ENCODE measurements at regions not wholly inside any gene's neighbourhood (a gene's known extent, or its start where the extent isn't known, plus 50 kb on each side); places are given as distances from the start of the nearest gene placed in this dataset.

GRCh38 chr4:19786616-19787015, 465.1 kb upstream of the SLIT2 start:
- TF ChIP-seq EZH2 (IDR thresholded peaks at IDR 0.05; ENCODE audit: borderline replicate concordance, low read depth, low read length, poor library complexity, severe bottlenecking) (no peak), CTCF (conservative IDR thresholded peaks at IDR 0.05; ENCODE audit: low read depth, low read length) (no peak)
- Histone ChIP-seq H3K36me3 (ENCODE audit: insufficient read depth, low read length, poor library complexity, severe bottlenecking) (no peaks in the 10 kb centered on the region), H3K4me3 (ENCODE audit: low read depth, low read length, poor library complexity, severe bottlenecking) (no peak overlapping the region), H3K9me3 (ENCODE audit: low read depth, low read length, poor library complexity, severe bottlenecking) (peaks cover 6% of the 10 kb centered on the region), H3K27ac (ENCODE audit: low read depth, low read length, poor library complexity, severe bottlenecking) (no peak overlapping the region), H3K27me3 (replicated peaks; ENCODE audit: insufficient read depth, low read depth, low read length, poor library complexity) (no peaks in the 10 kb centered on the region), H3K4me1 (ENCODE audit: insufficient read depth, low read length, poor library complexity, severe bottlenecking) (no peaks in the 10 kb centered on the region)
- BruUV-seq (replicated peaks) = no TSS peak
- POLR2A ChIA-PET (ENCODE audit: low non-redundant PET) = no interaction called here
- CTCF ChIA-PET = no interaction called here
- DNase-seq (ENCODE audit: low spot score) = no peak
- intact Hi-C loops (cut with micrococcal nuclease; ENCODE audit: unreplicated experiment) = no loop called here

DNA sequence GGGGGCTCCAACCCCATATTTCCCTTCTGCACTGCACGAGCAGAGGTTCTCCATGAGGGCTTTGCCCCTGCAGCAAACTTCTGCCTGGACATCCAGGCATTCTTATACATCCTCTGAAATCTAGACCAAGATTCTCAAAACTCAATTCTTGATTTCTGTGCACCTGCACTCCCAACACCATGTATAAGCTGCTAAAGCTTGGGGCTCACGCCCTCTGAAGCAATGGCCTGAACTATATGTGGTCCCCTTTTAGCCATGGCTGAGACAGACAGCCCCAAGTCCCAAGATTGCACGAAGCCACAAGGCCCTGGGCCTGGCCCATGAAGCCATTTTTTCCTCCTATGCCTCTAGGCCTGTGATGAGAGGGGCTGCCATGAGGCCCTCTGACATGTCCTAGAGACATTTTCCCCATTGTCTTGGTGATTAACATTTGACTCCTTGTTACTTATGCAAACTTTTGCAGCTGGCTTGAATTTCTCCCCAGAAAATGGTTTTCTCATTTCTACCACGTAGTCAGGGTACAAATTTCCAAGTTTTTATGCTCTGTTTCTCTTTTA, 468.0 kb upstream of the SLIT2 start:
- Histone ChIP-seq H3K4me3 (ENCODE audit: low read depth, low read length, poor library complexity, severe bottlenecking) (no peak overlapping the region), H3K27me3 (replicated peaks; ENCODE audit: insufficient read depth, low read depth, low read length, poor library complexity) (no peaks in the 10 kb centered on the region), H3K36me3 (ENCODE audit: insufficient read depth, low read length, poor library complexity, severe bottlenecking) (no peaks in the 10 kb centered on the region), H3K9me3 (ENCODE audit: low read depth, low read length, poor library complexity, severe bottlenecking) (peaks cover 6% of the 10 kb centered on the region), H3K4me1 (ENCODE audit: insufficient read depth, low read length, poor library complexity, severe bottlenecking) (no peaks in the 10 kb centered on the region), H3K27ac (ENCODE audit: low read depth, low read length, poor library complexity, severe bottlenecking) (no peak overlapping the region)
- no TSS peak for BruUV-seq (replicated peaks)
- TF ChIP-seq EZH2 (IDR thresholded peaks at IDR 0.05; ENCODE audit: borderline replicate concordance, low read depth, low read length, poor library complexity, severe bottlenecking) (no peak), CTCF (conservative IDR thresholded peaks at IDR 0.05; ENCODE audit: low read depth, low read length) (no peak)
- POLR2A ChIA-PET (ENCODE audit: low non-redundant PET) = interaction anchor here (0.5 kb wide), 1 partner anchor 258 kb away, joined by 13 read pairs; no protein-coding TSS in a partner anchor
- CTCF ChIA-PET = no interaction called here
- no peak for DNase-seq (ENCODE audit: low spot score)
- intact Hi-C loops (cut with micrococcal nuclease; ENCODE audit: unreplicated experiment) = no loop called here

DNA sequence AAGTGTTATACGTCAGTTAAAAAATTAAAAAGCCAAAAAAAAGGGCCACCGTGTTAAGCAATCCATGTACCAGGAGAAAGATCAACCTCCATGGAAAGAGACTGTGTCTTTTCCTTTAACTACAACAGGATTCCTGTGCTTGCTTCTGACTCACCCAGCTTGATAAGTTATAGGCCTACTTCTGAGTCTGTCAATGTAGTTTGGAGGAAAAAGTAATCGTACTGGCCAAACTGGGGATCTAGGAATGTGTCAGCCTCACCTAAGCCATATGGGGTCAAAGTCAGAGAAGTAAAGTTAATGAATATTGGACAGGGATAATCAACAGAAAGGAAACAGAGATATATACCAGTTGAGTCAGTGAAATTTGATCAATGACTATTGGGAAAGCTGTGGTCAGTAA, 470.8 kb upstream of the SLIT2 start:
- H3K36me3 ChIP-seq (ENCODE audit: insufficient read depth, low read length, poor library complexity, severe bottlenecking) = no peaks in the 10 kb centered on the region
- no peak overlapping the region for H3K27ac ChIP-seq (ENCODE audit: low read depth, low read length, poor library complexity, severe bottlenecking)
- intact Hi-C loops (cut with micrococcal nuclease; ENCODE audit: unreplicated experiment) = no loop called here
- ChIA-PET POLR2A (ENCODE audit: low non-redundant PET) (no interaction called here), CTCF (no interaction called here)
- no peak overlapping the region for H3K4me3 ChIP-seq (ENCODE audit: low read depth, low read length, poor library complexity, severe bottlenecking)
- DNase-seq (ENCODE audit: low spot score) = no peak
- BruUV-seq (replicated peaks) = no TSS peak
- no peaks in the 10 kb centered on the region for H3K27me3 ChIP-seq (replicated peaks; ENCODE audit: insufficient read depth, low read depth, low read length, poor library complexity)
- TF ChIP-seq EZH2 (IDR thresholded peaks at IDR 0.05; ENCODE audit: borderline replicate concordance, low read depth, low read length, poor library complexity, severe bottlenecking) = no peak
- TF ChIP-seq CTCF (conservative IDR thresholded peaks at IDR 0.05; ENCODE audit: low read depth, low read length) = no peak
- no peaks in the 10 kb centered on the region for H3K4me1 ChIP-seq (ENCODE audit: insufficient read depth, low read length, poor library complexity, severe bottlenecking)
- peaks cover 6% of the 10 kb centered on the region for H3K9me3 ChIP-seq (ENCODE audit: low read depth, low read length, poor library complexity, severe bottlenecking)
